Small intestine (tissue), 7 donors: ENCODE measurements at regions not wholly inside any gene's neighbourhood (a gene's known extent, or its start where the extent isn't known, plus 50 kb on each side); places are given as distances from the start of the nearest gene placed in this dataset.

Experiments
- DNase-seq, 2 donors: peaks; one replicate each; pipeline versions ENCODE4 v3.0.0 to v3.0.0-alpha.2; 2013
- FAIRE-seq: peaks from 2 replicates; lab custom pipeline; 2012; peaks lifted over from hg19 to GRCh38; lab: Jason Lieb, UNC
- H3K27ac ChIP-seq, 3 donors: one replicate each; pipeline ENCODE4 v1.5.1; 2013; ENCODE audit warnings: low read length in 2 of 3, mild to moderate bottlenecking in 2 of 3, control low read depth in 1 of 3, inconsistent platforms in 1 of 3, low read depth in 1 of 3, moderate library complexity in 1 of 3
- H3K27me3 ChIP-seq, 3 donors: one replicate each; pipeline ENCODE4 v1.6.1; 2013; ENCODE audit warnings: low read length in 3 of 3, inconsistent platforms in 1 of 3; ENCODE audit not compliant: control insufficient read depth in 3 of 3, insufficient read depth in 3 of 3
- H3K36me3 ChIP-seq, 3 donors: one replicate each; pipeline ENCODE4 v1.6.1; 2013; ENCODE audit warnings: low read length in 3 of 3, inconsistent platforms in 1 of 3, low read depth in 1 of 3, mild to moderate bottlenecking in 1 of 3, moderate library complexity in 1 of 3; ENCODE audit not compliant: control insufficient read depth in 3 of 3, insufficient read depth in 2 of 3
- H3K4me1 ChIP-seq, 3 donors: one replicate each; pipeline ENCODE4 v1.6.1; 2013; ENCODE audit warnings: low read length in 2 of 3, inconsistent platforms in 1 of 3, low read depth in 1 of 3, mild to moderate bottlenecking in 1 of 3, moderate library complexity in 1 of 3; ENCODE audit not compliant: control insufficient read depth in 3 of 3, insufficient read depth in 2 of 3
- H3K4me3 ChIP-seq, 3 donors: one replicate each; pipeline ENCODE4 v1.5.1; 2013; ENCODE audit warnings: low read length in 3 of 3, control low read depth in 1 of 3, inconsistent platforms in 1 of 3, low read depth in 1 of 3, mild to moderate bottlenecking in 1 of 3, moderate library complexity in 1 of 3
- H3K9me3 ChIP-seq, 2 donors: one replicate each; pipeline ENCODE4 v1.6.1; 2013; ENCODE audit warnings: low read depth in 1 of 2, low read length in 1 of 2; ENCODE audit not compliant: control insufficient read depth in 2 of 2, insufficient read depth in 1 of 2
- WGBS, 3 donors: extraction: QIAGEN DNeasy Blood & Tissue Kit; methylation state at CpG; one replicate each; pipeline ENCODE4 v1.1.7; 2013; 5-methylcytosine and 5-hydroxymethylcytosine counted together
- donor health status: healthy with polysubstance abuse.
- donor health status: control.
- donor health status: control.
- donor health status: Bipolar disorder and iron deficiency.
- donor health status: healthy.

DNA sequence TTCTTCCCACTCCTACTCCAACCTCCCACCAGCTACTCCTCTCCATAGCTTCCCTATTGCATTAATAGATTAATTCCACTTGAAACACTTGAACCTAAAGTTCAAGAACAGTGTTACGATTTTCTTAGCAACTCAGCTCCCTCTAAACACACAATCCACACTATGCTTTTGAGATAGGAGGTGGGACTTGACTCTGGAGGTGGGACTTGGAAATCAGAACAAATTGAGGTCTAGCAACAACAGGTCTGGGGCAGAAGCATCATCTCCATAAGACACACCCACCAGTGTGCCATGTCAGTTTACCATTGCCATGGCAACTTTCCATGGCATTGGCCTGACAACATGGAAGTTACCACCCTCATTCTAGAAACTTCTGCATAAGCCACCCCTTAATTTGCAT lies 336.5 kb upstream of the ALCAM start:
- no peak overlapping the region for H3K27ac ChIP-seq
- DNase-seq (no peak), FAIRE-seq (no peak)
- H3K9me3 ChIP-seq: no peaks in the 10 kb centered on the region
- no peaks in the 10 kb centered on the region for H3K27me3 ChIP-seq
- 60 to 78% (median 73%) methylated on average over 1 of the region's 1 CpG for WGBS, 3 donors
- H3K36me3 ChIP-seq: no peaks in the 10 kb centered on the region
- H3K4me1 ChIP-seq: no peaks in the 10 kb centered on the region
- H3K4me3 ChIP-seq: no peak overlapping the region

- Histone ChIP-seq H3K27ac (no peak overlapping the region), H3K27me3 (no peaks in the 10 kb centered on the region), H3K4me1 (no peaks in the 10 kb centered on the region), H3K4me3 (no peak overlapping the region), H3K9me3 (no peaks in the 10 kb centered on the region), H3K36me3 (no peaks in the 10 kb centered on the region)
- DNase-seq (peak; percentile 14 to 49), FAIRE-seq (no peak)
- 11 to 59% (median 35%) methylated on average over 5 of the region's 5 CpGs for WGBS, 3 donors
These were observed 334.2 kb upstream of the ALCAM start for GRCh38 chr3:105032541-105032940.

- Histone ChIP-seq H3K36me3 (no peaks in the 10 kb centered on the region), H3K4me1 (no peaks in the 10 kb centered on the region), H3K9me3 (no peaks in the 10 kb centered on the region), H3K27me3 (no peaks in the 10 kb centered on the region), H3K4me3 (no peak overlapping the region), H3K27ac (no peak overlapping the region)
- WGBS, 3 donors: 7 to 57% (median 36%) methylated on average over 1 of the region's 1 CpG
- DNase-seq (peak in 1 of 2 donors; percentile 11), FAIRE-seq (no peak)
These were observed 333.6 kb upstream of the ALCAM start for GRCh38 chr3:105033081-105033480.

- WGBS, 3 donors: 79 to 89% (median 82%) methylated on average over 2 of the region's 2 CpGs
These were observed 327.7 kb upstream of the ALCAM start for GRCh38 chr3:105039004-105039403.

GRCh38 chr3:105040026-105040622 lies 326.6 kb upstream of the ALCAM start:
- H3K36me3 ChIP-seq: no peaks in the 10 kb centered on the region
- no peak for DNase-seq
- no peak overlapping the region for H3K4me3 ChIP-seq
- H3K4me1 ChIP-seq: no peaks in the 10 kb centered on the region
- no peak for FAIRE-seq
- H3K27me3 ChIP-seq: no peaks in the 10 kb centered on the region
- WGBS, 3 donors: 11 to 45% (median 21%) methylated on average over 1 of the region's 1 CpG
- H3K27ac ChIP-seq: no peak overlapping the region
- no peaks in the 10 kb centered on the region for H3K9me3 ChIP-seq

More at GRCh38 chr3:105039004-105039403, 327.7 kb upstream of the ALCAM start:
- no peaks in the 10 kb centered on the region for H3K36me3 ChIP-seq
- H3K4me1 ChIP-seq: no peaks in the 10 kb centered on the region
- no peaks in the 10 kb centered on the region for H3K9me3 ChIP-seq
- H3K4me3 ChIP-seq: no peak overlapping the region
- no peak overlapping the region for H3K27ac ChIP-seq
- DNase-seq (no peak), FAIRE-seq (no peak)
- no peaks in the 10 kb centered on the region for H3K27me3 ChIP-seq

- no peak overlapping the region for H3K4me3 ChIP-seq
- WGBS, 3 donors: 45 to 57% (median 50%) methylated on average over 3 of the region's 3 CpGs
- H3K27ac ChIP-seq: no peak overlapping the region
- H3K4me1 ChIP-seq: no peaks in the 10 kb centered on the region
- DNase-seq (no peak), FAIRE-seq (no peak)
- no peaks in the 10 kb centered on the region for H3K27me3 ChIP-seq
- no peaks in the 10 kb centered on the region for H3K9me3 ChIP-seq
- H3K36me3 ChIP-seq: no peaks in the 10 kb centered on the region
These were observed 324.1 kb upstream of the ALCAM start for GRCh38 chr3:105042586-105042985.

- H3K4me3 ChIP-seq: no peak overlapping the region
- DNase-seq (no peak), FAIRE-seq (no peak)
- H3K36me3 ChIP-seq: no peaks in the 10 kb centered on the region
- H3K27ac ChIP-seq: no peak overlapping the region
- H3K9me3 ChIP-seq: no peaks in the 10 kb centered on the region
- no peaks in the 10 kb centered on the region for H3K4me1 ChIP-seq
- WGBS, 3 donors: 70 to 97% (median 80%) methylated on average over 2 of the region's 2 CpGs
- H3K27me3 ChIP-seq: no peaks in the 10 kb centered on the region
These were observed 315.6 kb upstream of the ALCAM start for GRCh38 chr3:105051111-105051510.

GRCh38 chr3:105051972-105052371 lies 314.7 kb upstream of the ALCAM start:
- DNase-seq (no peak), FAIRE-seq (no peak)
- H3K4me1 ChIP-seq: no peaks in the 10 kb centered on the region
- no peaks in the 10 kb centered on the region for H3K27me3 ChIP-seq
- H3K27ac ChIP-seq: no peak overlapping the region
- H3K36me3 ChIP-seq: no peaks in the 10 kb centered on the region
- 94 to 100% (median 100%) methylated on average over 1 of the region's 1 CpG for WGBS, 3 donors
- H3K9me3 ChIP-seq: no peaks in the 10 kb centered on the region
- H3K4me3 ChIP-seq: no peak overlapping the region

DNA sequence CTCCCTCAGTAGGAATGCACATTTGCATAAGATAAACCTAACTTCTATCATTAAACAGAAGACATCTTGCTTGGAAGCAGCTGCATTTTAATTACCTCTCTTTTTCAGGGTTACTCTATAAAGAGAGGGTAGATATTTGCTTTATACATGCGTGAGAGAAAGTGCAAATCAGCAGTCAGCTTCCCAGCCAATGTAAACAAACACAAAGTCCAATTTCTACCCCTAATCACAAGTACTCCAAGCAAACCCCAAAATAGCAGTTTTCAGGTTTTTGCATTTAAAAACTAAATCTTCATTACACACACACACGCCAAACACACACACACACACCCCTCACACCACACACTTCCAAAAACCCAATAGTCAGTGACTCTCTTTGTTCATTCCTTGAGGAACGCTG lies 303.9 kb upstream of the ALCAM start:
- no peaks in the 10 kb centered on the region for H3K4me1 ChIP-seq
- DNase-seq: peak; percentile 13 to 65
- no peak for FAIRE-seq

More for the DNA sequence above, 303.9 kb upstream of the ALCAM start:
- H3K4me3 ChIP-seq: no peak overlapping the region
- H3K27me3 ChIP-seq: no peaks in the 10 kb centered on the region
- no peak overlapping the region for H3K27ac ChIP-seq
- no peaks in the 10 kb centered on the region for H3K9me3 ChIP-seq
- 8 to 17% (median 16%) methylated on average over 3 of the region's 3 CpGs for WGBS, 3 donors
- H3K36me3 ChIP-seq: no peaks in the 10 kb centered on the region
